HepG2 (cell line): ENCODE measurements at regions not wholly inside any gene's neighbourhood (a gene's known extent, or its start where the extent isn't known, plus 50 kb on each side); places are given as distances from the start of the nearest gene placed in this dataset.

Experiments
- ATAC-seq: fragments of 200-7000 bp; cut with Tn5 transposase; 3 replicates; pipeline ENCODE4 v1.9.1; 2020; ENCODE audit warnings: mild to moderate bottlenecking, moderate library complexity
- BruUV-seq: library from RNA; stranded (reverse); fragments of 400-500 nt; replicated peaks from 2 replicates; lab custom pipeline; 2021; lab: Mats Ljungman, UMichigan
- CTCF ChIA-PET: fragments of 300-600 bp; formaldehyde crosslinking; extraction: SDS; loops from one replicate; lab custom pipeline; 2021; ENCODE audit warnings: low total read pairs, inconsistent platforms, low intra/inter-chr PET ratio; lab: Yijun Ruan, JAX
- POLR2A ChIA-PET: fragments of 350-600 bp; sonication (Branson Sonifier 250); formaldehyde crosslinking; loops from one replicate; lab custom pipeline; 2020; ENCODE audit warnings: antibody characterized with exemption, inconsistent platforms; lab: Yijun Ruan, JAX
- DNase-seq: peaks from one replicate; pipeline ENCODE4 v3.0.0-alpha.2; 2015; ENCODE audit warnings: low spot score
- FAIRE-seq: peaks from 3 replicates; lab custom pipeline; 2011; peaks lifted over from hg19 to GRCh38; lab: Jason Lieb, UNC
- H2AFZ ChIP-seq: one replicate; pipeline ENCODE4 v1.6.1; 2011; ENCODE audit warnings: low read length, inconsistent platforms
- H3K27ac ChIP-seq: fragments of 300-600 bp; 3 replicates; pipeline ENCODE4 v1.8.0; 2011; ENCODE audit warnings: mixed run types, mild to moderate bottlenecking, mixed read lengths, low read length, inconsistent platforms; ENCODE audit not compliant: insufficient read depth; ENCODE audit errors: extremely low read length
- H3K27me3 ChIP-seq, 2 experiments: fragments of 200-600 bp in 1 of 2; 2 replicates in 1 of 2; 3 replicates in 1 of 2; pipeline versions ENCODE4 v1.6.0 to v1.8.0; 2011; ENCODE audit warnings: low read length in 2 of 2, mild to moderate bottlenecking in 2 of 2, moderate library complexity in 2 of 2, inconsistent platforms in 1 of 2; ENCODE audit not compliant: insufficient read depth in 2 of 2, control insufficient read depth in 1 of 2
- H3K36me3 ChIP-seq, 2 experiments: fragments of 200-600 bp in 1 of 2; replicated peaks in 1 of 2; 2 replicates in 1 of 2; 3 replicates in 1 of 2; pipeline versions ENCODE4 v1.5.1 to v1.8.0; 2011; ENCODE audit warnings: low read length in 2 of 2, inconsistent platforms in 1 of 2; ENCODE audit not compliant: insufficient read depth in 2 of 2, control insufficient read depth in 1 of 2
- H3K4me1 ChIP-seq: 2 replicates; pipeline ENCODE4 v1.5.1; 2012; ENCODE audit warnings: low read length, inconsistent platforms; ENCODE audit not compliant: insufficient read depth
- H3K4me2 ChIP-seq: 2 replicates; pipeline ENCODE4 v1.6.0; 2011; ENCODE audit warnings: low read depth, low read length, inconsistent platforms
- H3K4me3 ChIP-seq, 3 experiments: fragments of 200-600 bp in 1 of 3; sonication (generic), shearing (Covaris generic) in 1 of 3; replicated peaks in 1 of 3; 2 replicates each; pipeline ENCODE4 v1.5.1; 2011 to 2016; ENCODE audit warnings: low read length in 3 of 3, inconsistent platforms in 2 of 3, low read depth in 2 of 3, mild to moderate bottlenecking in 2 of 3, control low read depth in 1 of 3, mixed read lengths in 1 of 3; ENCODE audit not compliant: insufficient read depth in 1 of 3
- H3K79me2 ChIP-seq: one replicate; pipeline ENCODE4 v1.6.1; 2011; ENCODE audit warnings: low read length, inconsistent platforms; ENCODE audit not compliant: insufficient read depth
- H3K9ac ChIP-seq: 2 replicates; pipeline ENCODE4 v1.6.0; 2011; ENCODE audit warnings: mild to moderate bottlenecking, low read depth, low read length, inconsistent platforms; ENCODE audit not compliant: insufficient read depth
- H3K9me3 ChIP-seq: 2 replicates; pipeline ENCODE4 v1.5.1; 2012; ENCODE audit warnings: mild to moderate bottlenecking, low read length
- H4K20me1 ChIP-seq: 2 replicates; pipeline ENCODE4 v1.6.0; 2011; ENCODE audit warnings: inconsistent platforms, mild to moderate bottlenecking, low read length, moderate library complexity; ENCODE audit not compliant: insufficient read depth
- CREB3 ChIP-seq: sonication (generic); formaldehyde crosslinking; IDR thresholded peaks from 2 replicates; pipeline ENCODE4 v1.5.0; 2020; ENCODE audit warnings: missing genetic modification reagents
- EZH2 ChIP-seq: conservative IDR thresholded peaks from 2 replicates; pipeline ENCODE4 v1.6.1; 2012; ENCODE audit warnings: mild to moderate bottlenecking, low read depth, low read length, moderate library complexity
- FOXA3 ChIP-seq: IDR thresholded peaks from 2 replicates; pipeline ENCODE4 v1.6.1; 2016; ENCODE audit warnings: missing genetic modification reagents, missing compliant biosample characterization
- HMG20A ChIP-seq: IDR thresholded peaks from 2 replicates; pipeline ENCODE4 v1.6.1; 2016; ENCODE audit warnings: borderline replicate concordance
- KLF6 ChIP-seq: IDR thresholded peaks from 2 replicates; pipeline ENCODE4 v1.8.0; 2016; ENCODE audit warnings: missing biosample characterization, missing genetic modification reagents
- KMT2B ChIP-seq: IDR thresholded peaks from 2 replicates; pipeline ENCODE4 v1.6.1; 2016; ENCODE audit warnings: missing genetic modification reagents, missing compliant biosample characterization
- NFE2L2 ChIP-seq: fragments of 150-350 bp; IDR thresholded peaks from 2 replicates; pipeline ENCODE4 v1.6.1; 2014; ENCODE audit warnings: low read length
- RBFOX2 ChIP-seq: fragments of 200-400 bp; formaldehyde crosslinking; IDR thresholded peaks from 2 replicates; pipeline ENCODE4 v1.6.1; 2017; ENCODE audit warnings: low read depth, mild to moderate bottlenecking, low read length
- RFXAP ChIP-seq: sonication (generic); formaldehyde crosslinking; IDR thresholded peaks from 2 replicates; pipeline ENCODE4 v1.4.0; 2020; ENCODE audit warnings: missing genetic modification reagents, borderline replicate concordance
- TFE3 ChIP-seq: IDR thresholded peaks from 2 replicates; pipeline ENCODE4 v1.6.1; 2016
- ZNF207 ChIP-seq: fragments of 450-650 bp; IDR thresholded peaks from 2 replicates; pipeline ENCODE4 v1.6.1; 2016; ENCODE audit warnings: antibody characterized with exemption, borderline replicate concordance
- ZNF253 ChIP-seq: sonication (generic); formaldehyde crosslinking; IDR thresholded peaks from 2 replicates; pipeline ENCODE4 v1.8.0; 2022; ENCODE audit warnings: mild to moderate bottlenecking, missing genetic modification reagents, borderline replicate concordance
- ZNF431 ChIP-seq: sonication (generic); formaldehyde crosslinking; IDR thresholded peaks from 2 replicates; pipeline ENCODE4 v1.9.0; 2022; ENCODE audit warnings: missing genetic modification reagents, low read depth, mild to moderate bottlenecking, borderline replicate concordance
- ZNF44 ChIP-seq: sonication (generic); formaldehyde crosslinking; IDR thresholded peaks from 2 replicates; pipeline ENCODE4 v1.5.1; 2020; ENCODE audit warnings: mild to moderate bottlenecking, missing genetic modification reagents
- ZNF484 ChIP-seq: sonication (generic); formaldehyde crosslinking; IDR thresholded peaks from 2 replicates; pipeline ENCODE4 v1.5.1; 2020; ENCODE audit warnings: mild to moderate bottlenecking, low read depth, missing genetic modification reagents, borderline replicate concordance
- ZNF615 ChIP-seq: sonication (generic); formaldehyde crosslinking; IDR thresholded peaks from 2 replicates; pipeline ENCODE4 v1.5.0; 2020; ENCODE audit warnings: mild to moderate bottlenecking, missing genetic modification reagents, borderline replicate concordance
- WGBS: methylation state at CpG from one replicate; pipeline ENCODE4 v1.1.6; 2017; ENCODE audit warnings: low lambda C conversion rate; 5-methylcytosine and 5-hydroxymethylcytosine counted together
- in situ Hi-C: cut with HindIII; loops from 2 replicates; pipeline ENCODE4 v1.10.0; 2017; ENCODE audit warnings: low pct_unique_long_range_greater_than_20kb; ENCODE audit not compliant: extremely low pct_ligation_motif_present
- intact Hi-C: fragments of 100-400 bp; cut with micrococcal nuclease; formaldehyde crosslinking; loops from one replicate; pipeline ENCODE4 v1.10.0; 2022; ENCODE audit not compliant: unreplicated experiment

DNA sequence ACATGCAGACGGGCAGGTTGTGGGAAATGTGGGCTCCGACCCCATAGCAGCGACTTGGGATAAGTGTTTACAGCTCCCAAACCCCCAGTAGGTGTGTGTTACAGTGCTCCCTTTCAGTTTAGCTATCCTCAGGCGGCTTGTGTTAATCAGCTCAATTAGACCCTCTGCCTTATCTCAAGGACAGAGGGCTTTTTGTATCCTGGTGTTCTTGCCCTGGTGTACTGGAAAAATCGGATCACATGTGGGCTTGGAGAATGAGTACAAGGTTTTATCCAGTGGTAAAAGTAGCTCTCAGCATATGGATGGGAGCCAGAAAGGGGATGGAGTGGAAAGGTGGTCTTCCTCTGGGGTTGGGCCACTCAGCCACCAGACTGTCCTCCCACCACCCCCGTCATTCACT, 264.7 kb upstream of the SYT4 start (continued):
- TF ChIP-seq CREB3 (CRISPR knock-in tag) (no peak), FOXA3 (no peak)

GRCh38 chr18:43543236-43543635, 265.9 kb upstream of the SYT4 start:
- no peak overlapping the region for H3K9ac ChIP-seq
- WGBS: 0% methylated on average over 4 of the region's 4 CpGs
- no peaks in the 10 kb centered on the region for H3K27me3 ChIP-seq
- H3K36me3 ChIP-seq: no peaks in the 10 kb centered on the region
- ChIA-PET CTCF (no interaction called here), POLR2A (no interaction called here)
- no peaks in the 10 kb centered on the region; the same call in 1 of the 2 replicates for H3K9me3 ChIP-seq
- no peak overlapping the region for H3K4me2 ChIP-seq
- FAIRE-seq: no peak
- H3K27ac ChIP-seq: no peak overlapping the region
- no TSS peak for BruUV-seq
- H4K20me1 ChIP-seq: no peaks in the 10 kb centered on the region
- no peaks in the 10 kb centered on the region for H3K79me2 ChIP-seq
- no peak overlapping the region for H3K4me3 ChIP-seq
- TF ChIP-seq KLF6 (CRISPR knock-in tag): no peak
- TF ChIP-seq ZNF207: no peak
- TF ChIP-seq NFE2L2: no peak
- TF ChIP-seq ZNF615 (CRISPR knock-in tag): no peak
- no peak for TF ChIP-seq TFE3 (CRISPR knock-in tag)
- TF ChIP-seq ZNF431: no peak
- TF ChIP-seq EZH2: no peak
- TF ChIP-seq KMT2B (CRISPR knock-in tag): no peak
- TF ChIP-seq RBFOX2: no peak
- no peak for TF ChIP-seq ZNF44
- TF ChIP-seq HMG20A: no peak
- no peak for TF ChIP-seq ZNF484 (CRISPR knock-in tag)
- no peak for TF ChIP-seq RFXAP (CRISPR knock-in tag)
- no peak for TF ChIP-seq ZNF253 (CRISPR knock-in tag)
- no peaks in the 10 kb centered on the region for H3K4me1 ChIP-seq
- DNase-seq: no peak
- in situ Hi-C loops: no loop called here
- no peak overlapping the region for H2AFZ ChIP-seq
- intact Hi-C loops: no loop called here
- ATAC-seq: no peak
